ENCODE measurements at regions not wholly inside any gene's neighbourhood (a gene's known extent, or its start where the extent isn't known, plus 50 kb on each side); places are given as distances from the start of the nearest gene placed in this dataset.

DNA sequence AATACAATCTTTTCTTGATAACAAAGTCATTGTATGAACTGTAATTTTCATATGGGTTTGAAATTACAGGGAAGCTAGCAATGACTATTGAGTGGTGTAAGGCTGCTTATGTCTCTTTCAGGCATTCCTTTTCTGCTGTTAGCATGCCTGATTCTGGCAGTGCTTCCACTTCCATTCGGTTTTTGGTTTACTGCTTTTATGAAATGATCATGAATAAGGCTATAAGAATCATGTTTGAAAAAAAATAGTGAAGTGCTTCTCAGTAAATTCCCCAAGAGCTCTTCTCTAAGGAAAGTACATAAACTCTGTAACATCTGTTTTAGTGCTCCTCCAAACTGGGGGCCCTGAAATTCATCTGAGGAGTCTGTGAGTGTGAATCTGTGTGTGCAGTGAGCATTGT lies 434.0 kb upstream of the RGS6 start:
- WGBS, 2 donors (ENCODE audit: low coverage in 1 of 2), result 15 to 18% methylated on average over 1 of the region's 1 CpG
- Histone ChIP-seq H3K4me1 (peaks cover 0 to 19% (median 5%) of the 10 kb centered on the region in 3 donors), H3K27me3 (no peaks in the 10 kb centered on the region), H3K36me3 (no peaks in the 10 kb centered on the region), H3K4me3 (no peak overlapping the region), H3K9me3 (no peaks in the 10 kb centered on the region), H3K27ac (peak overlapping the region in 1 of 4 donors; percentile 20)
- TF ChIP-seq POLR2A (IDR thresholded peaks at IDR 0.05) (no peak), EP300 (IDR thresholded peaks at IDR 0.05) (no peak), POLR2AphosphoS5 (IDR thresholded peaks at IDR 0.05) (no peak)
- TF ChIP-seq, protein P1, sequence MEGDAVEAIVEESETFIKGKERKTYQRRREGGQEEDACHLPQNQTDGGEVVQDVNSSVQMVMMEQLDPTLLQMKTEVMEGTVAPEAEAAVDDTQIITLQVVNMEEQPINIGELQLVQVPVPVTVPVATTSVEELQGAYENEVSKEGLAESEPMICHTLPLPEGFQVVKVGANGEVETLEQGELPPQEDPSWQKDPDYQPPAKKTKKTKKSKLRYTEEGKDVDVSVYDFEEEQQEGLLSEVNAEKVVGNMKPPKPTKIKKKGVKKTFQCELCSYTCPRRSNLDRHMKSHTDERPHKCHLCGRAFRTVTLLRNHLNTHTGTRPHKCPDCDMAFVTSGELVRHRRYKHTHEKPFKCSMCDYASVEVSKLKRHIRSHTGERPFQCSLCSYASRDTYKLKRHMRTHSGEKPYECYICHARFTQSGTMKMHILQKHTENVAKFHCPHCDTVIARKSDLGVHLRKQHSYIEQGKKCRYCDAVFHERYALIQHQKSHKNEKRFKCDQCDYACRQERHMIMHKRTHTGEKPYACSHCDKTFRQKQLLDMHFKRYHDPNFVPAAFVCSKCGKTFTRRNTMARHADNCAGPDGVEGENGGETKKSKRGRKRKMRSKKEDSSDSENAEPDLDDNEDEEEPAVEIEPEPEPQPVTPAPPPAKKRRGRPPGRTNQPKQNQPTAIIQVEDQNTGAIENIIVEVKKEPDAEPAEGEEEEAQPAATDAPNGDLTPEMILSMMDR (IDR thresholded peaks at IDR 0.05), result no peak
- no peak for ATAC-seq

DNA sequence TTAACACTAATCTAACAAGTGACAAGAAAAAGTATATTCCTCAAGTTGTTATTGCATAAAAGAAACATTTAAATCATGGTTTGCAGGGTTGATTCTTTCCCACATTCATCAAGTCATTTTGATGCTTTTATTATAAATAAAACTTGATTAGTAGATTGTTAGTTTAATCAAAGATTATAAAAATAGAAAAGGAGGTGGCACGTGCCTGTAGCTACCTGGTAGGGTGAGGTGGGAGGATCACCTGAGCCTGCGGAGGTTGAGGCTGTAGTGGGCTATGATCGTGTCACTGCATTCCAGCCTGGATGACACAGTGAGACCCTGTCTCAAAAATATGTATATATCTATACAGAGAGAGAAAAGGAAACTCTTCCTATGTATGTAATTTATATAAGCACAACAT lies 433.2 kb upstream of the RGS6 start:
- no peak for ATAC-seq
- Histone ChIP-seq H3K9me3 (no peaks in the 10 kb centered on the region), H3K27me3 (no peaks in the 10 kb centered on the region), H3K27ac (no peak overlapping the region), H3K4me3 (no peak overlapping the region), H3K4me1 (peaks cover 0 to 19% (median 5%) of the 10 kb centered on the region in 3 donors), H3K36me3 (no peaks in the 10 kb centered on the region)
- 73 to 92% methylated on average over 2 to 3 of the region's 3 CpGs for WGBS, 2 donors (ENCODE audit: low coverage in 1 of 2)
- TF ChIP-seq, protein P1 (IDR thresholded peaks at IDR 0.05), result no peak

DNA sequence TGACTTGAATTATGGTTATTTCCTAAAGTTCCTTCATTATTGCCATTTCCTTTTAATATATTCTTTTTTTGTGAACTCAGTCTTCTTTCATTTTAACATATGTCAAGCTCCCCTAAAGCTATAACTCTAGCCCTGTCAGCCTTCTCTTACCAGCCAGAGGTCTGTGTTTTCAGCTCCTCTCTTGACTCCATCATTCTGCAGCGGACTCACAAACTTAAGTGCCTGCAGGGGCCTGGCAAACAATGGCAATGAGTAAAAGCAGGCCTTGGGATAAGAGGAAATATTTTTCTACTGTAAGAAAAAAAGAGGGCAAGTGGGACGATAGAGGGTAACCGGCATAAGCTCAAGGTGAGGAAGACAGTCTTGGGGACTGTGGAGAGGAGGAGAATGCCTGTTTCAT lies 424.5 kb upstream of the RGS6 start:
- ATAC-seq, result no peak
- no peaks in the 10 kb centered on the region for H3K27me3 ChIP-seq
- no peak overlapping the region for H3K27ac ChIP-seq
- no peak overlapping the region for H3K4me3 ChIP-seq
- H3K4me1 ChIP-seq, result no peaks in the 10 kb centered on the region
- no peaks in the 10 kb centered on the region for H3K9me3 ChIP-seq
- TF ChIP-seq, protein P1 (IDR thresholded peaks at IDR 0.05), result no peak
- TF ChIP-seq EP300 (IDR thresholded peaks at IDR 0.05), result no peak
- TF ChIP-seq POLR2AphosphoS5 (IDR thresholded peaks at IDR 0.05), result no peak
- no peak for TF ChIP-seq POLR2A (IDR thresholded peaks at IDR 0.05)
- H3K36me3 ChIP-seq, result no peaks in the 10 kb centered on the region
- WGBS, 2 donors (ENCODE audit: low coverage in 1 of 2), result 87 to 100% methylated on average over 2 to 3 of the region's 3 CpGs

DNA sequence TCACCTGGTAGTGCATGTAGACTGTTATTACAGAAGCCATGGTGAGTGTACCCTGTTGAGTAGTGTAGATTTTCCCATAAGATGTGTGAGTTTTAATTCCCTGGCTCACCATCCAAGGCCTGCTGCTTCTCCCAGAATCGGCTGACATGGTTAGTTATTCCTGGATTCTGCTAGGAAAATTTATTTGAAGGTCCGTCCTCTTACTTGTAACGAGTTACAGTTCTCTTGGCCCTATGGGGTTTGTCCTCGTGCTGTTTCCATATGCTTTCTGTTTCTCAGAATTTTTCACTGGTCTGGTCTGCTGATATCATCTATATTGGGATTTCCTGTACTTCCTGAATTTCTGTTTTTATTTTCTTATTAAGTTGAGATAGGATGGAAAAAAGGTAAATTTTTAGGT lies 423.3 kb upstream of the RGS6 start:
- H3K9me3 ChIP-seq, result no peaks in the 10 kb centered on the region
- no peak for ATAC-seq
- 69 to 95% methylated on average over 4 of the region's 4 CpGs for WGBS, 2 donors (ENCODE audit: low coverage in 1 of 2)

DNA sequence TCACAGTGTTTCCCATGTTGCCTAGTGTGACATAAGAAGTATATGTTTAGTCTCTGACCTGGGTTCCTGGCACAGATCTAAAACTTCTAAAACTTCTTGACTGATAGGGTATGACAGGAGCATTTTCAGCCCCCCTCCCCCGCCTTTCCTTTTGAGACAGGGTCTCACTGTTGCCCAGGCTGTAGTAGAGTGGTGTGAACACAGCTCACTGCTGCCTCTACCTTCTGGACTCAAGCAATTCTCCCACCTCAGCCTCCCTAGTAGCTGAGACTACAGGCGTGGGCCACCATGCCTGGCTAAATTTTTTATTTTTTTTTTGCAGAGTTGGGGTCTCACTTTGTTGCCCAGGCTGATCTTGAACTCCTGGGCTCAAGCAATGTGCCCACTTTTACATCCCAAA lies 421.1 kb upstream of the RGS6 start:
- ATAC-seq, result no peak
- Histone ChIP-seq H3K27me3 (no peaks in the 10 kb centered on the region), H3K9me3 (no peaks in the 10 kb centered on the region), H3K36me3 (peaks cover 0 to 17% of the 10 kb centered on the region in 2 donors), H3K4me3 (no peak overlapping the region), H3K27ac (no peak overlapping the region), H3K4me1 (peaks cover 0 to 6% (median 0%) of the 10 kb centered on the region in 3 donors)
- TF ChIP-seq POLR2A (IDR thresholded peaks at IDR 0.05) (no peak), POLR2AphosphoS5 (IDR thresholded peaks at IDR 0.05) (no peak), EP300 (IDR thresholded peaks at IDR 0.05) (no peak)
- TF ChIP-seq, protein P1 (IDR thresholded peaks at IDR 0.05), result no peak
- WGBS, 2 donors (ENCODE audit: low coverage in 1 of 2), result 86 to 100% methylated on average over 1 to 2 of the region's 2 CpGs

More for the DNA sequence above, 423.3 kb upstream of the RGS6 start:
- H3K27ac ChIP-seq, result no peak overlapping the region
- H3K27me3 ChIP-seq, result no peaks in the 10 kb centered on the region
- no peak for TF ChIP-seq POLR2AphosphoS5 (IDR thresholded peaks at IDR 0.05)
- TF ChIP-seq, protein P1 (IDR thresholded peaks at IDR 0.05), result no peak
- no peak for TF ChIP-seq POLR2A (IDR thresholded peaks at IDR 0.05)
- TF ChIP-seq EP300 (IDR thresholded peaks at IDR 0.05), result no peak
- H3K4me1 ChIP-seq, result no peaks in the 10 kb centered on the region
- H3K4me3 ChIP-seq, result no peak overlapping the region
- H3K36me3 ChIP-seq, result peaks cover 0 to 11% of the 10 kb centered on the region in 2 donors
